Spleen (tissue), 11 donors: ENCODE measurements at regions not wholly inside any gene's neighbourhood (a gene's known extent, or its start where the extent isn't known, plus 50 kb on each side); places are given as distances from the start of the nearest gene placed in this dataset.

ENCODE experiments used
- DNase-seq: peaks from one replicate; pipeline ENCODE4 v3.0.0-alpha.2; 2020
- H3K27ac ChIP-seq, 8 donors: fragments of 200-600 bp; sonication (generic) in 7 of 8; 1 replicate in 4 of 8; 2 replicates in 4 of 8; pipeline versions ENCODE4 v1.5.0 to v1.8.0; 2016 to 2021; ENCODE audit warnings: inconsistent platforms in 4 of 8, mild to moderate bottlenecking in 4 of 8, moderate library complexity in 1 of 8
- H3K27me3 ChIP-seq, 7 donors: fragments of 200-600 bp; sonication (generic) in 6 of 7; replicated peaks in 1 of 7; 1 replicate in 4 of 7; 2 replicates in 3 of 7; pipeline versions ENCODE4 v1.5.0 to v1.8.0; 2016 to 2021; ENCODE audit warnings: inconsistent platforms in 3 of 7, mild to moderate bottlenecking in 1 of 7
- H3K36me3 ChIP-seq, 6 donors: fragments of 200-600 bp; sonication (generic) in 5 of 6; 1 replicate in 4 of 6; 2 replicates in 2 of 6; pipeline versions ENCODE4 v1.5.0 to v1.8.0; 2016 to 2021; ENCODE audit warnings: inconsistent platforms in 2 of 6
- H3K4me1 ChIP-seq, 6 donors: fragments of 200-600 bp; sonication (generic) in 5 of 6; 1 replicate in 3 of 6; 2 replicates in 3 of 6; pipeline versions ENCODE4 v1.5.0 to v1.8.0; 2016 to 2021; ENCODE audit warnings: inconsistent platforms in 3 of 6
- H3K4me3 ChIP-seq, 8 donors: fragments of 200-600 bp; sonication (generic) in 7 of 8; 1 replicate in 4 of 8; 2 replicates in 4 of 8; pipeline versions ENCODE4 v1.5.0 to v1.8.0; 2016 to 2021; ENCODE audit warnings: inconsistent platforms in 4 of 8, mild to moderate bottlenecking in 4 of 8, moderate library complexity in 2 of 8
- H3K9me3 ChIP-seq, 8 donors: fragments of 200-600 bp; sonication (generic) in 7 of 8; 1 replicate in 4 of 8; 2 replicates in 4 of 8; pipeline versions ENCODE4 v1.5.0 to v1.8.0; 2016 to 2021; ENCODE audit warnings: inconsistent platforms in 4 of 8
- CTCF ChIP-seq, 11 experiments: fragments of 200-600 bp in 7 of 11; fragments of 450-650 bp in 4 of 11; sonication (generic) in 4 of 11; IDR thresholded peaks in 8 of 11; conservative IDR thresholded peaks in 3 of 11; 1 replicate in 7 of 11; 2 replicates in 4 of 11; pipeline versions ENCODE4 v1.4.0 to v1.8.0; 2016 to 2021; ENCODE audit warnings: antibody characterized with exemption in 11 of 11, inconsistent platforms in 4 of 11, mild to moderate bottlenecking in 1 of 11
- POLR2A ChIP-seq, 3 donors: fragments of 450-650 bp; IDR thresholded peaks; one replicate each; pipeline ENCODE4 v1.5.1; 2017; ENCODE audit warnings: antibody characterized with exemption in 3 of 3, mild to moderate bottlenecking in 1 of 3
- POLR2AphosphoS5 ChIP-seq, 3 donors: sonication (generic); formaldehyde crosslinking; IDR thresholded peaks; one replicate each; pipeline ENCODE4 v1.5.1; 2017; ENCODE audit warnings: antibody characterized with exemption in 3 of 3
- WGBS, 5 donors: extraction: QIAGEN DNeasy Blood & Tissue Kit in 3 of 5; methylation state at CpG; one replicate each; pipeline versions ENCODE4 v1.1.5 to v1.1.7; 2013 to 2018; 5-methylcytosine and 5-hydroxymethylcytosine counted together
- intact Hi-C: fragments of 100-400 bp; cut with DNase I; formaldehyde crosslinking; loops from one replicate; pipeline ENCODE4 v1.15.0; 2023; ENCODE audit warnings: low total_unique reads
- donor health status: healthy with polysubstance abuse.
- donor health status: DM: no; HTN: no; CAD: no; lungs with moderate emphysema.
- donor health status: DM: no; HTN: no; CAD: no.
- donor health status: Bipolar disorder and iron deficiency.
- donor health status: healthy.
- donor health status: DM: no; HTN: no; CAD: no.
- donor health status: DM: yes; HTN: yes; CAD: no.

GRCh38 chr13:59588717-59589067, 575.0 kb downstream of the DIAPH3 start:
- no peaks in the 10 kb centered on the region for H3K27me3 ChIP-seq
- no peaks in the 10 kb centered on the region for H3K4me1 ChIP-seq
- H3K9me3 ChIP-seq, result no peaks in the 10 kb centered on the region
- TF ChIP-seq POLR2A (IDR thresholded peaks at IDR 0.05), result no peak
- no peak for TF ChIP-seq POLR2AphosphoS5 (IDR thresholded peaks at IDR 0.05)
- no peak overlapping the region for H3K4me3 ChIP-seq
- DNase-seq, result no peak
- intact Hi-C loops, result no loop called here
- H3K36me3 ChIP-seq, result no peaks in the 10 kb centered on the region
- H3K27ac ChIP-seq, result no peak overlapping the region

GRCh38 chr13:59601993-59602392, 561.7 kb downstream of the DIAPH3 start:
- intact Hi-C loops, result no loop called here
- no peak overlapping the region for H3K4me3 ChIP-seq
- no peaks in the 10 kb centered on the region for H3K4me1 ChIP-seq
- peaks cover 0 to 32% (median 24%) of the 10 kb centered on the region in 8 donors for H3K9me3 ChIP-seq
- no peak for TF ChIP-seq CTCF (IDR thresholded peaks at IDR 0.05 in 8 of 11, conservative IDR thresholded peaks at IDR 0.05 in 3 of 11)
- no peaks in the 10 kb centered on the region for H3K36me3 ChIP-seq
- H3K27me3 ChIP-seq, result no peaks in the 10 kb centered on the region
- no peak for DNase-seq
- no peak overlapping the region for H3K27ac ChIP-seq

GRCh38 chr13:59603646-59604045, 560.1 kb downstream of the DIAPH3 start:
- no peaks in the 10 kb centered on the region for H3K27me3 ChIP-seq
- TF ChIP-seq POLR2A (IDR thresholded peaks at IDR 0.05) (no peak), CTCF (IDR thresholded peaks at IDR 0.05 in 8 of 11, conservative IDR thresholded peaks at IDR 0.05 in 3 of 11) (no peak), POLR2AphosphoS5 (IDR thresholded peaks at IDR 0.05) (no peak)
- H3K9me3 ChIP-seq, result peaks cover 0 to 22% (median 16%) of the 10 kb centered on the region in 8 donors
- intact Hi-C loops, result no loop called here
- no peak overlapping the region for H3K27ac ChIP-seq
- 77 to 92% (median 88%) methylated on average over 2 of the region's 2 CpGs for WGBS, 5 donors
- H3K4me3 ChIP-seq, result no peak overlapping the region
- no peak for DNase-seq
- no peaks in the 10 kb centered on the region for H3K36me3 ChIP-seq
- H3K4me1 ChIP-seq, result peaks cover 0 to 5% (median 0%) of the 10 kb centered on the region in 6 donors

- no peak for TF ChIP-seq POLR2AphosphoS5 (IDR thresholded peaks at IDR 0.05)
- no peak for TF ChIP-seq POLR2A (IDR thresholded peaks at IDR 0.05)
- no peak for DNase-seq
- 43 to 67% (median 57%) methylated on average over 1 of the region's 1 CpG for WGBS, 5 donors
- H3K27me3 ChIP-seq, result no peaks in the 10 kb centered on the region
- peaks cover 0 to 5% (median 0%) of the 10 kb centered on the region in 6 donors for H3K4me1 ChIP-seq
- peak overlapping the region in 2 of 8 donors; percentile 22 to 26 for H3K27ac ChIP-seq
- no peaks in the 10 kb centered on the region for H3K9me3 ChIP-seq
- H3K4me3 ChIP-seq, result no peak overlapping the region
- intact Hi-C loops, result no loop called here
- H3K36me3 ChIP-seq, result no peaks in the 10 kb centered on the region
Measured at GRCh38 chr13:59607172-59607571, 556.6 kb downstream of the DIAPH3 start.

GRCh38 chr13:59607780-59608233, 555.9 kb downstream of the DIAPH3 start:
- Histone ChIP-seq H3K9me3 (no peaks in the 10 kb centered on the region), H3K4me3 (no peak overlapping the region), H3K27ac (peak overlapping the region in 2 of 8 donors; percentile 22 to 26), H3K4me1 (peaks cover 0 to 5% (median 0%) of the 10 kb centered on the region in 6 donors), H3K27me3 (no peaks in the 10 kb centered on the region), H3K36me3 (no peaks in the 10 kb centered on the region)
- intact Hi-C loops, result no loop called here
- WGBS, 5 donors, result 30 to 71% (median 58%) methylated on average over 1 to 2 of the region's 2 CpGs
- TF ChIP-seq CTCF (IDR thresholded peaks at IDR 0.05 in 8 of 11, conservative IDR thresholded peaks at IDR 0.05 in 3 of 11) (no peak), POLR2A (IDR thresholded peaks at IDR 0.05) (no peak), POLR2AphosphoS5 (IDR thresholded peaks at IDR 0.05) (no peak)
- DNase-seq, result no peak
